Activated CD4-positive, CD25-positive, alpha-beta regulatory T cell treated with anti-CD3 and anti-CD28 coated beads, Interleukin-2, amount 50 U/mL, for 72 hours (primary cell): ENCODE measurements at regions not wholly inside any gene's neighbourhood (a gene's known extent, or its start where the extent isn't known, plus 50 kb on each side); places are given as distances from the start of the nearest gene placed in this dataset.

Experiments used
- DNase-seq: peaks from one replicate; pipeline ENCODE4 v3.0.0; 2021

GRCh38 chr10:44049301-44050015, 335.4 kb downstream of the CXCL12 start:
- DNase-seq, result no peak

- no peak for DNase-seq
These were observed 337.5 kb downstream of the CXCL12 start for GRCh38 chr10:44047361-44047760.

- DNase-seq, result no peak
These were observed 338.3 kb downstream of the CXCL12 start for GRCh38 chr10:44046605-44047004.

GRCh38 chr10:44045020-44045419, 339.9 kb downstream of the CXCL12 start:
- no peak for DNase-seq

- DNase-seq, result no peak
These were observed 340.3 kb downstream of the CXCL12 start for GRCh38 chr10:44044549-44044948.

- DNase-seq, result no peak
These were observed 341.1 kb downstream of the CXCL12 start for GRCh38 chr10:44043646-44044375.

GRCh38 chr10:44042926-44043602, 341.8 kb downstream of the CXCL12 start:
- DNase-seq, result no peak

- DNase-seq, result no peak
These were observed 342.7 kb downstream of the CXCL12 start for GRCh38 chr10:44042075-44042770.

- DNase-seq, result no peak
These were observed 345.3 kb downstream of the CXCL12 start for GRCh38 chr10:44039599-44039998.

- no peak for DNase-seq
These were observed 348.5 kb downstream of the CXCL12 start for GRCh38 chr10:44036425-44036824.

- DNase-seq, result no peak
These were observed 349.3 kb downstream of the CXCL12 start for GRCh38 chr10:44035474-44036197.

- DNase-seq, result no peak
These were observed 350.0 kb downstream of the CXCL12 start for GRCh38 chr10:44034946-44035345.

GRCh38 chr10:44033008-44033407, 351.9 kb downstream of the CXCL12 start:
- no peak for DNase-seq

- DNase-seq, result no peak
These were observed 352.7 kb downstream of the CXCL12 start for GRCh38 chr10:44032216-44032615.

- DNase-seq, result no peak
These were observed 354.2 kb downstream of the CXCL12 start for GRCh38 chr10:44030738-44031137.

- no peak for DNase-seq
These were observed 354.8 kb downstream of the CXCL12 start for GRCh38 chr10:44030132-44030531.

- DNase-seq, result no peak
These were observed 356.3 kb downstream of the CXCL12 start for GRCh38 chr10:44028384-44029137.

- DNase-seq, result no peak
These were observed 360.4 kb downstream of the CXCL12 start for GRCh38 chr10:44024356-44025116.

GRCh38 chr10:44023517-44023916, 361.4 kb downstream of the CXCL12 start:
- no peak for DNase-seq

GRCh38 chr10:44022203-44022602, 362.7 kb downstream of the CXCL12 start:
- no peak for DNase-seq
